Fibroblast of lung (primary cell): ENCODE measurements at regions not wholly inside any gene's neighbourhood (a gene's known extent, or its start where the extent isn't known, plus 50 kb on each side); places are given as distances from the start of the nearest gene placed in this dataset.

Experiments
- CTCF ChIP-seq, 2 donors: IDR thresholded peaks in 1 of 2; conservative IDR thresholded peaks in 1 of 2; 1 replicate in 1 of 2; 2 replicates in 1 of 2; pipeline ENCODE4 v1.5.1; 2011 to 2012; ENCODE audit warnings: low read length in 2 of 2, control low read depth in 1 of 2, inconsistent platforms in 1 of 2, low read depth in 1 of 2, mild to moderate bottlenecking in 1 of 2
- EZH2 ChIP-seq: IDR thresholded peaks from 2 replicates; pipeline ENCODE4 v1.5.1; 2012; ENCODE audit warnings: low read length, control low read depth, mild to moderate bottlenecking; ENCODE audit errors: missing control alignments

GRCh38 chr4:97121493-97121892 is 1021.8 kb downstream of the STPG2 start:
- TF ChIP-seq CTCF (conservative IDR thresholded peaks at IDR 0.05 in 1 of 2, IDR thresholded peaks at IDR 0.05 in 1 of 2; ENCODE audit: low read depth in 1 of 2, low read length in 2 of 2) (no peak), EZH2 (no peak)
